ENCODE measurements at regions not wholly inside any gene's neighbourhood (a gene's known extent, or its start where the extent isn't known, plus 50 kb on each side); places are given as distances from the start of the nearest gene placed in this dataset.

DNA sequence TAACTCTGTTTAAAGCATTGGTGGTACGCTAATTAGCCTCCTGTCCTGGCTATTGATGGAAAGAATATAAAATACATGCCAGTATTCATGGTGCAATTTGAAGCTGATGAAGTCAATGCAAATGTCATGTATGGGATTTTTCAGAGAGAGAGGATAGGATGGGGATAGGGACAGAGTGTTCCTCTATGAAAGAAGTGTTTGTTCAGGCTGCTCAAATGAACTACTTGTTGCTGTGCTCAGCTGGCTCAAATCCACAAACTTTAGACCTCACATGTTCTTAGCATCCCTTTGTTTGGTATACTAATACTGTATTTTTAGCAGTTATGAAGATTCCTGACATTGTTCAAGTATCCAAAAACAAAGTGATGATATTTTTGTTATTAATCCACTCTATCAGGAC, 116.5 kb downstream of the SLITRK1 start:
- H3K4me2 ChIP-seq: no peak overlapping the region
- H3K27ac ChIP-seq: no peak overlapping the region
- no peaks in the 10 kb centered on the region for H3K4me1 ChIP-seq
- FAIRE-seq: no peak
- POLR2A ChIA-PET: no interaction called here
- no peaks in the 10 kb centered on the region for H3K9me3 ChIP-seq
- TF ChIP-seq BCL3 (IDR thresholded peaks at IDR 0.05) (no peak), RFX5 (IDR thresholded peaks at IDR 0.05) (no peak), ZSCAN20 (CRISPR knock-in tag; IDR thresholded peaks at IDR 0.05) (no peak)
- no peak overlapping the region for H3K4me3 ChIP-seq
- CTCF ChIA-PET: no interaction called here
- WGBS (ENCODE audit: missing lambda C conversion rate): 56% methylated on average over 1 of the region's 1 CpG
- no peak for DNase-seq (ENCODE audit: low read depth in 1 of 2, low spot score in 1 of 2)
- no peak for ATAC-seq

GRCh38 chr13:83761631-83762030, 120.6 kb downstream of the SLITRK1 start:
- ChIA-PET CTCF (no interaction called here), POLR2A (no interaction called here)
- H3K4me2 ChIP-seq: no peak overlapping the region
- DNase-seq (ENCODE audit: low read depth in 1 of 2, low spot score in 1 of 2): no peak
- no peaks in the 10 kb centered on the region for H3K9me3 ChIP-seq
- TF ChIP-seq MAZ (IDR thresholded peaks at IDR 0.05; ENCODE audit: borderline replicate concordance, low read depth, low read length) (no peak), POLR2AphosphoS2 (conservative IDR thresholded peaks at IDR 0.05; ENCODE audit: low read length) (no peak), CHD4 (IDR thresholded peaks at IDR 0.05; ENCODE audit: borderline replicate concordance) (no peak), HEYL (CRISPR knock-in tag; IDR thresholded peaks at IDR 0.05) (no peak), CHD2 (IDR thresholded peaks at IDR 0.05; ENCODE audit: low read length, partially characterized antibody) (no peak), RFX5 (IDR thresholded peaks at IDR 0.05) (no peak), GATA3 (IDR thresholded peaks at IDR 0.05; ENCODE audit: borderline replicate concordance) (no peak), EHF (CRISPR knock-in tag; IDR thresholded peaks at IDR 0.05) (no peak), JUN (IDR thresholded peaks at IDR 0.05) (no peak), SMC3 (IDR thresholded peaks at IDR 0.05) (no peak), MYC (IDR thresholded peaks at IDR 0.05; ENCODE audit: borderline replicate concordance, low read length) (no peak), ZFP36 (IDR thresholded peaks at IDR 0.05; ENCODE audit: borderline replicate concordance, partially characterized antibody) (no peak), ESRRA (IDR thresholded peaks at IDR 0.05; ENCODE audit: borderline replicate concordance, low read length) (no peak)
- TF ChIP-seq, protein P1, sequence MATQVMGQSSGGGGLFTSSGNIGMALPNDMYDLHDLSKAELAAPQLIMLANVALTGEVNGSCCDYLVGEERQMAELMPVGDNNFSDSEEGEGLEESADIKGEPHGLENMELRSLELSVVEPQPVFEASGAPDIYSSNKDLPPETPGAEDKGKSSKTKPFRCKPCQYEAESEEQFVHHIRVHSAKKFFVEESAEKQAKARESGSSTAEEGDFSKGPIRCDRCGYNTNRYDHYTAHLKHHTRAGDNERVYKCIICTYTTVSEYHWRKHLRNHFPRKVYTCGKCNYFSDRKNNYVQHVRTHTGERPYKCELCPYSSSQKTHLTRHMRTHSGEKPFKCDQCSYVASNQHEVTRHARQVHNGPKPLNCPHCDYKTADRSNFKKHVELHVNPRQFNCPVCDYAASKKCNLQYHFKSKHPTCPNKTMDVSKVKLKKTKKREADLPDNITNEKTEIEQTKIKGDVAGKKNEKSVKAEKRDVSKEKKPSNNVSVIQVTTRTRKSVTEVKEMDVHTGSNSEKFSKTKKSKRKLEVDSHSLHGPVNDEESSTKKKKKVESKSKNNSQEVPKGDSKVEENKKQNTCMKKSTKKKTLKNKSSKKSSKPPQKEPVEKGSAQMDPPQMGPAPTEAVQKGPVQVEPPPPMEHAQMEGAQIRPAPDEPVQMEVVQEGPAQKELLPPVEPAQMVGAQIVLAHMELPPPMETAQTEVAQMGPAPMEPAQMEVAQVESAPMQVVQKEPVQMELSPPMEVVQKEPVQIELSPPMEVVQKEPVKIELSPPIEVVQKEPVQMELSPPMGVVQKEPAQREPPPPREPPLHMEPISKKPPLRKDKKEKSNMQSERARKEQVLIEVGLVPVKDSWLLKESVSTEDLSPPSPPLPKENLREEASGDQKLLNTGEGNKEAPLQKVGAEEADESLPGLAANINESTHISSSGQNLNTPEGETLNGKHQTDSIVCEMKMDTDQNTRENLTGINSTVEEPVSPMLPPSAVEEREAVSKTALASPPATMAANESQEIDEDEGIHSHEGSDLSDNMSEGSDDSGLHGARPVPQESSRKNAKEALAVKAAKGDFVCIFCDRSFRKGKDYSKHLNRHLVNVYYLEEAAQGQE (IDR thresholded peaks at IDR 0.05): no peak
- TF ChIP-seq, protein P2, sequence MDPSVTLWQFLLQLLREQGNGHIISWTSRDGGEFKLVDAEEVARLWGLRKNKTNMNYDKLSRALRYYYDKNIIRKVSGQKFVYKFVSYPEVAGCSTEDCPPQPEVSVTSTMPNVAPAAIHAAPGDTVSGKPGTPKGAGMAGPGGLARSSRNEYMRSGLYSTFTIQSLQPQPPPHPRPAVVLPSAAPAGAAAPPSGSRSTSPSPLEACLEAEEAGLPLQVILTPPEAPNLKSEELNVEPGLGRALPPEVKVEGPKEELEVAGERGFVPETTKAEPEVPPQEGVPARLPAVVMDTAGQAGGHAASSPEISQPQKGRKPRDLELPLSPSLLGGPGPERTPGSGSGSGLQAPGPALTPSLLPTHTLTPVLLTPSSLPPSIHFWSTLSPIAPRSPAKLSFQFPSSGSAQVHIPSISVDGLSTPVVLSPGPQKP (IDR thresholded peaks at IDR 0.05; ENCODE audit: low read depth, low read length): no peak
- TF ChIP-seq, protein P3, sequence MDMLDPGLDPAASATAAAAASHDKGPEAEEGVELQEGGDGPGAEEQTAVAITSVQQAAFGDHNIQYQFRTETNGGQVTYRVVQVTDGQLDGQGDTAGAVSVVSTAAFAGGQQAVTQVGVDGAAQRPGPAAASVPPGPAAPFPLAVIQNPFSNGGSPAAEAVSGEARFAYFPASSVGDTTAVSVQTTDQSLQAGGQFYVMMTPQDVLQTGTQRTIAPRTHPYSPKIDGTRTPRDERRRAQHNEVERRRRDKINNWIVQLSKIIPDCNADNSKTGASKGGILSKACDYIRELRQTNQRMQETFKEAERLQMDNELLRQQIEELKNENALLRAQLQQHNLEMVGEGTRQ (IDR thresholded peaks at IDR 0.05): no peak
- FAIRE-seq: no peak
- H3K4me3 ChIP-seq: no peak overlapping the region
- no peak overlapping the region for H3K27ac ChIP-seq
- no peak for ATAC-seq
- H3K4me1 ChIP-seq: no peaks in the 10 kb centered on the region
- 20% methylated on average over 2 of the region's 2 CpGs for WGBS (ENCODE audit: missing lambda C conversion rate)

Data from A549 (cell line).